Endometrial microvascular endothelial cells (primary cell): ENCODE measurements at regions not wholly inside any gene's neighbourhood (a gene's known extent, or its start where the extent isn't known, plus 50 kb on each side); places are given as distances from the start of the nearest gene placed in this dataset.
"Not testable (repeated sequence)": the region's sequence is repeated elsewhere in the genome, so short reads cannot be mapped to it uniquely, and the experiment has no call there.

Experiments used
- in situ Hi-C: cut with HindIII; loops from 2 replicates; pipeline ENCODE4 v1.10.0; 2017; ENCODE audit warnings: low sequenced_read_pairs, low pct_unique_long_range_greater_than_20kb; ENCODE audit errors: inconsistent ontology term

DNA sequence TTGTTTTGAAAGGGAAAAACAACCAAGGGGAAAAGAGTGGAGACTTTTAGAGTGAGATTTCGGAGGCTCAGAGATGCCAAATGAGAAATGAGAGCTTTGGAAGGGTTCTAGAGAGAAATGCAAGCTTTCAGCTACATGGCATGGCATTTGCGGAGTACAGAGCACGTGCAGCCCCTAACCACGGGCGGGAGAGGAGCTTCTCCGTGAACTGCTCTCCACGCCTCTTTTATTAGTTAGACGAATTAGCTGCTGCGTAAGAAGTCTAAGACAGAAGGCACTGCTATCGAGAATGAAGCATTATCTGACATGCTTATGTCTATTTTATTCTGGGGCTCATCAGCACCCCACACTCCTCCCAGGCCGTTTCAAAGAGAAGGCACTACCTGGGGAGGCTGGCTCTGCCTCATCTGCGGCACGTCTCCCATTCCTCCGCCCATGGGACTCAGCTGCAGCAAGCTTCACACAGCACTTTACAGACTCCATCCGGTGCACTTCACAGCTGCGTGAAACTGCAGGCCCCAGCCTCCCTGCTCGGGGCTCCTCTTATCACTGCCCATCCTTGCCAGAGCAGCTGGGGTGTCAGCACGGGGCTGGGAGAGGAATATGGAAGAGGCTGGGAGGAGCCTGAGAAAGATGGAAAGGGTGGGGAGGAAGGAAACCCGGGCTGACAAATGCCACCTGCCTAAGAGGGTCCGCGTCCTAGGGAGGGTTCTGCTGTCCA lies 207.3 kb upstream of the APCDD1 start:
- in situ Hi-C loops = no loop called here

DNA sequence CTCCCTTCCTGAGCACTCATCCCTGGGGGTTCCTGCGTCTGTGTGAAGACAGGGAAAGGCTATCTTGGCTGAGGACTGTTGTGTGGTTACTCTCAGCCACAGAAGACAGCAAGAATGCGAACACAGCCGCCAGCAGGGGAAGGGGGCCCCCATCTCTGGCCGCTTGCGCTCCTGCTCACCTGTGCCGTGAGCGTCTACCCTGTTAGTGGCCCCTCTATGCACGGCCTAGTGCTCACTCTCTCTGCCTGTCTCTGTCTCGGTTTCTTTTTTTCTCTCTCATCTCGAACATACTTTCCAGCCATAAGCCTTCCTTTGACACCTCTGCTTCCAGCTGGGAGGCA lies 206.7 kb upstream of the APCDD1 start:
- in situ Hi-C loops = no loop called here

DNA sequence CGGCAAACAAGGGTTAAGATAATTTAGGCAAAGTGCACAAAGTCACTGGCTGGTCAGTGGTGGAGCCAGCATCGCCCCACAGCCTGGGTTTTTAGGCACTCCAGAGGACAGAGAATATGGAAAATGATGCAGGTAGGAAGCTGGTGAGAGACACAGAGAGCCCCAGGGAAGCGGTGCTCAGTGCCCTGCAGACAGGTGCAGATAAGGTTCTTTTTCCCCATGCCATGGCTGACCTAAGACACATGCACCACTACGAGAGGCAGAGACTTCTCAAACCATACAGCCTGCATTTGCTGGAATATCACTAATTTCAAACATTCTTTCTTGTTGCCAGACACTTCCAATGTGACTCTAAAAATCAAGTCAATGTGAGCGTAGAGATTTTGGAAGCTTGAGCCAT lies 205.7 kb upstream of the APCDD1 start:
- in situ Hi-C loops = no loop called here

DNA sequence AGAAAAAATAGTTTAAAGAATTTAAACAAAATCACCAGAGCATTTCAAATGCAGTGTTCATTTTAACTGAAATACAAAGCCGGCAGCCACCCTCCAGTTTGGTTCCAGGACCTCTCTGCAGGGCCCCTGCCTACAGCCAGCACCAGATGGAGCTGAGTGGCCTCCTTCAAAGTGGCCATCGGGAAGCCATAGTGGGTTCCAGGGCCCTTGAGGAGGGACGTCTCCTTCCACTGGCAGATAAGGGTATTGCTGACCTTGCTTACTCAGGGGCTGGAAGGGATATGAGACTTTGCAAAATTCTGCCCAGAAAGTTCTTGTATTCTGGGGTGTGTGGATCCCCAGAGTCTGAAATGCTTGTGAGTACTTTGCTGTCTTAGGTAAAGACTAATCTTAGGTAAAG lies 205.2 kb upstream of the APCDD1 start:
- in situ Hi-C loops = no loop called here

DNA sequence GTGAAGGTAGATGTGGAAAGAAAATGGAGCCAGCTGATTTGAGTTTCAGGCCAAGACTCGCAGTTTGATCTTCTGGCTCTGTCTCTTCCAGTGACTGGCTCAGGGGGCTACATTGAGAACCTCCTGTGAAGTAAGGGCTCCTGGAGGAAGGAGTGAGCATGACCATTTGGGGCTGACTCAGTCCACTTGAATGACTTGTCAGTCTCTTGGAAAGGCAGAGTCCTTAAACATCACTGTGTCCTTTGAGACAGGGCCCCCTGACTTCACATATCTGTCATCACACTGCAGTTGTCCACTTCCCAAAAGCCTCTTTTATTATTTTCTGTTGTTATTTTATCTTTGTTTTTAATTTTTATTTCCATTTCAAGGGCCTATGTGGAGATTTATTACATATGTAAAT lies 204.6 kb upstream of the APCDD1 start:
- in situ Hi-C loops = no loop called here

DNA sequence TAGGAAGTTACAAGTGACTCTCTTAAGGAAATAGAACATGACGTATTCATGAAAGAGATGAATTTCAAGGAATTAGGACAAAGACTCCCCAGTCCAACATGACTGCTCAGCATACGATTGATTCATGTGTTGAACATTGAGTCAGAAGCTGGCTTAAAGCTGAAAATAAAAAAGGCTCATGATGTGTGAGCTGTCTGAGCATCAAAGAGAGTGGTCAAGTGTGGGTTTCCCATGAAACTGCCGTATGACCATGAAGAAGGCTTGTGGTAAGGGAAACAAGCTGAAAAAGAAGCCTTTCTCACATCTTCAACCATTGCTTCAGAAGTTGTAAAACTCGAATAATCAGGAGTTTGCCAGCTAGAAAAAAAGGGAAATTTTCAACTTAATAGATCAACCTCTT lies 201.9 kb upstream of the APCDD1 start:
- in situ Hi-C loops = no loop called here

DNA sequence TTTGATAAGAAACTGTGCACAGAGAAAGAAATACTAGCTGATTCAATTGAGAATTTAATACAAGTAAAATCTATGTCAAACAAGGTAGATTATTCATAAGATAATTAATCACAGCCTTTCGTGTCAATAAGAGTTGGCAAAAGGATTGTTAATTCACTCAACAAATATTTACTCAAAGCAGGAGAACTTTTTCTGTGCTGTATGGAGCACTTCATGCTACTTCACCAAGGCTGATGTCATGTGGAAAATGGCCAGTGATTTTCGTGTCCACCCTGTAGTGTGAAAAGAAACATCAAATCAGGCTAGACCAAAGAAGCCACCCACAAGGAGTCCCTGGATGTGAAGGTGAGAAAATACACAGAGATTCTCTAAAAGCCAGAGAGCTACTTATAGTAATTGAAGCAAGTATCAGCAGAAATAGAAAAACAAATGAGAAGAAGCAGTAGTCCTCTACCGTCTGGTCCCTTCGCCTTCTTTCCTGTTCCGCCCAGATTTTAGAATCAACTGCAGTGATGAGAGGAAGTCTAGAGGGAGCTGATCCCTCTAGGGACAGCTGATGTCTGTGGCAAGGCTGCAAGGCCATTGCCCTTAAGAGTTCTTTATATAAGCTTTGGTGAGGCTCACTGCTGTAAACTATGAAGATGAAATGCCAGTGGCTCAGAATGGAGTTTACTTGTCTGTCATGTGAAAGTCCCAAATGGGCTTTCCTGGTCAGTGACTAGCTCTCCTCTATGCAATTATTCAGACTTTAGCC lies 201.3 kb upstream of the APCDD1 start:
- in situ Hi-C loops = no loop called here

DNA sequence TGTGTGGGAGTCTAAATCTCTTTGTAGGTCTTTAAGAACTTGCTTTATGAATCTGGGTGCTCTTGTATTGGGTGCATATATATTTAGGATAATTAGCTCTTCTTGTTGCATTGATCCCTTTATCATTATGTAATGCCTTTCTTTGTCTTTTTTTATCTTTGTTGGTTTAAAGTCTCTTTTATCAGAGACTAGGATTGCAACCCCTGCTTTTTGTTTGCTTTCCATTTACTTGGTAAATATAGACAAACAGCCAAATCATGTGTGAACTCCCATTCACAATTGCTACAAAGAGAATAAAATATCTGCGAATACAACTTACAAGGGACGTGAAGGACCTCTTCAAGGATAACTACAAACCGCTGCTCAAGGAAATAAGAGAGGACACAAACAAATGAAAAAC lies 198.2 kb upstream of the APCDD1 start:
- in situ Hi-C loops = not testable (repeated sequence)

DNA sequence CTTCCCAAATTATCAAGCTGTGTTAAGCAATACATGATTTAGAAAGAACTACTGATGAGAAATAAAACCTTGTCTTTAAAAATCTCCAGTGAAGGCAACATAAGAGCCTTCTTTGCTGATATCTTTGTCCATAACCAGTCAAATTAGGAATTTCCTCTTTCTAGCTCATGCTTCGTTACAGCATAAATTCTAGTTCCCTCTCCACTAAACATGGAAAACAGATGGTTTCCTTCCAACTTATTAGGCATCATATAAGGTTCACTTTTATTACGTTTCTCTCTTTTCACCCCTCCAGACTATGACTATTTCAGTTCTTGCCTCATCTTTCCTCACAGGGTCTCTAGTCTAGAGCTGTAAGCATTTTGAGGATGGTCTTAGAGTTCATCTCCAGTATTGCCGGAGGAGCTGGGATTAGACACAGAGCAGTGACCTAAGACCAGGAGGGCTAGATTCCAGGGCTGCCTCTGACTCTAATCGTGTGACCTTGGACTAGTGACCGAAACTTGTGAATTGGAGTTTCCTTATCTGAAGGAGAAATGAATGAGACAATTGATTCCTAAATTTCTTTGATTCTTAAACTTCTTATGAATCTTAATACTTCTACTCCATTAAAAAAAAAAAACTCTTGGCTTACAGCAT lies 195.5 kb upstream of the APCDD1 start:
- in situ Hi-C loops = no loop called here

DNA sequence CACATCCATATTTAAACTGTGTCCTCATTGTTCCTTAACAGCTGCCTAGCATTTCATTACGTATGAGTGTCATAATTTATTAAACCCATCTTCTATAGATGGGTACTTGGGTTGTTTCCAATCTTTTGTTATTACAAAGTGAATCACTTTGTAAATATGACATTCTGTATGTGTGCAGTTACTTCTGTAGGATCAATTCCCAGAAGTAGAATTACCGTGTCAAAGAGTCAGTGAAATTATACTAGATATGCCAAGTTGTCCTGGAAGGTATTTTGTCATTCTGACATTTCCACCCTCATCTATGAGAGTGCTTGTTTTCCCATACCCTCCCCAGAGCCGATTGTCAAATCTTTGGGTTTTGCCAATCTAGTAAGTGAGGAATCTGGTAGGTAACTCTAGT lies 194.5 kb upstream of the APCDD1 start:
- in situ Hi-C loops = no loop called here

DNA sequence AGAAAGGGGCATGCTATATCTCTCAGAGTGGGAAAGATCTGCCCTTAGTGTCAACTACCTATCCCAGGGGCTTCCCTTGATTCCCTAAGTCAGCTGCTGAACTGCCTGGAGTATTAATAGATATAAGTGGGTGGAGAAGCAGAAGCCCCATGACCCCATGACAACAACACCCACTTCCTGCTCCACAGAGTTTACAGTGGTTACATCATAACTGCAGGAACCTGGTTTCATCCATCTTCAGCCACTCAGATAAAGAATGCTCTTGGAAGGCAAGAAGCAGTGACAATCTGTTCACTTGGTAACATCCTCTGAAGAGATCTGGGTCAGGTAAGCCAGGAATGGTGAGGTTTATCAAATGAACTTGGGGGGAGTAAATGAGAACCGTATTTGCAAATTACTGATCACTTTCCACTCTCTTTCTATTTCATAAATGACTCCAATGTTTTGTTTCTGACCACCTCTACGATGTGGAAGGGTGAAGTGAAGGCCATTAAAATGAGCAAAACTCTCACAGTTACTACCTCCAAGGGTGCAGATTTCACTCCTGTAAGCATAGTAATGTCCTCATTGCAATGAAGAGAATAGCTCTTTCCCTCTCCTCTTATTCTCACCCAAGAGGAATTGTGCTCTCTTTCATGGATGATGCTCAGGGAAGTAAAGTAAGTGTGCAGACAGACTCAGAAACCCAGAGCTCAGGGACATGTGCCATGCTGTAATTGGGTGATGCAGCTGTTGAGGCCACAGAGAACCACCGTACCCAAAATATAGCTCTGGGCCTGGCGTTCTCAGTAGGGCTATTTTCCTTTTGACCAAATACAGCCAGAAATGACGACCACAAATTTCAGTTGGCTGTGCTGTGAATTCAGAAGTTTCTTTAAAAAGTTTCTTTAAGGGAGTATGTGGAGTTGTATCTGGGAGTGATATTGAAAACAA lies 192.8 kb upstream of the APCDD1 start:
- in situ Hi-C loops = no loop called here

DNA sequence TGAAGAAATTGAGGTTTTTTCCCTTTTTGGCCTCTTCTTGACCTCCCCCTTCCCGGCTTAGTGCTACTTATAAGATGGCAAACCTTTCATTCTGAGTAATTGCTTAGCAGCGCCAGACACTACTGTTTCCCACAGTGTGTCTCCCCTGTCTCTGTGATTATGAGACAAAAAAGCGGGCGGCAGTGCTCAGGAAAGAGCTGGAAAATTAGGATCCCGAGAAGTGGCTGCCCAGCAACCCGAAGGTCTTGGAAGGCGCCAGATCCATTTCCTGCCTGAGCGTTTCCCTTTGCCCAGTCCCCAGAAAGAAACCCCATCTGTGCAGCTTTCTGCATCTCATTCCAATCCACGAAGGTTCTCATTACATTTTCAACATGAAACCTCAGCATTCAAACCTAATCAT lies 191.9 kb upstream of the APCDD1 start:
- in situ Hi-C loops = no loop called here

DNA sequence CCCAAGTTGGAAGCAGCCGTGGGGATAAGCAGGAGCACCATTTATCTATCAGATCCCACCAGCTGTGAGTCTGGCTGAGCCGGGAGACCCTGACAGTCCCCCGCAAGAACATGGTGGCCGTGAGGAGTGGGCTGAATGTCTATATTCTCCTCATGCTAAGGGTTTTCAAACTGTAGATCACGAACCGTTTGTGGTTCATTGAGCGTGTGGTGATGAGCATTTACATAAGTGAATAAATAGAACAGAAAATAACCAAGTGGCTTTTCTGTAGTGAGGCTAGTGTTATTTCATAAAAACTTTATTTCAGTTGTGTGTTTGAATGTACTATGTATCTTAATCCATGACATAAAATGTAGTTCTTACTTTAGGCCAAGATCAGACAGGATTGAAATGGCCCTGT lies 190.2 kb upstream of the APCDD1 start:
- in situ Hi-C loops = no loop called here

DNA sequence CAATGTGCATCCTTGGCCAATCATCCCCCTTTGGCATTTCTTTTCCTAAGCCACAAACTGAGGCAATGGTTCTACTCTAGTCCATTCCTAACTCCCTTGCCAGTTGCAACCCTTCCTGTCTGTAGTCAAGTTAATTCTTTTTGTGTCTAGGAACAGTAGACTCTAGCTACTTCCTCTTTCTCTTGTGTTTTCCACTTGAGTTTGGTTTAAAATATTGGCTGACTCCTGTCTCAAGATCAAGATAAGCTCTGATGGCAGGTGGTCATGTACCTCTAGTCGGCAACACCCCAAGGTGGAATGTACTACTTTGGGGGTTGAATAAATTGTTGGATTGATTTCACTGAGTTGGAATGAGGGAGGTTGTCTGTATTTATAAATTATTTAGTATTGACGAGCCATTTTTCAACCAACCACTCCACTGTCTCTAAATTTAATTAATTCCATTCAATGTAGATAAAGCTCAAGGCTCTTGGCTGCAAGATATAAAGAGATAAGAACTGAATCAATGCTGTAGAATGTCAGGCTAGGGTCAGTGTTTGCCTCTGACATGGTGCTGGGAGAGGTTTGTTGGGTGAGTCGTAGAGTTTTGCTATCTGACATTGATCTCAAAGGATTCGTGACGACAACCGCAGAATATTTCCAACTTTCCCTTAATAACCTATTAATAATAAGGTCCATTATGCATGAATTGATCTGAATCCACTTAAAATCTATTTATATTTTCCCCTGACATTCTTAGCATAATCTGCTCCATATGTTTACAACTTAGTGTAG lies 188.7 kb upstream of the APCDD1 start:
- in situ Hi-C loops = no loop called here

DNA sequence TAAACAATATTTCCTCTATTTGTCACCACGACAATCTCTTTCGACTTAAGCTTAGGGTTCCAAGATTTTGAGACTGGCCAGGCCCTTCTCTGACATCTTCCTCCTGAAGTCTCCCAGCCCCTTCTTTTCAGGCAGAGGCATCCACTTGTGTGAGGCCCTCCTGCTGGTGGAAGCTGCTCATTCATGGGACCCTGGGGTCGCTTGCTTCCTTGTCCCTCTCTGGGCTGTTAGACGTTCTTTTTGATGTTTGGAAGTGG lies 188.2 kb upstream of the APCDD1 start:
- in situ Hi-C loops = no loop called here

DNA sequence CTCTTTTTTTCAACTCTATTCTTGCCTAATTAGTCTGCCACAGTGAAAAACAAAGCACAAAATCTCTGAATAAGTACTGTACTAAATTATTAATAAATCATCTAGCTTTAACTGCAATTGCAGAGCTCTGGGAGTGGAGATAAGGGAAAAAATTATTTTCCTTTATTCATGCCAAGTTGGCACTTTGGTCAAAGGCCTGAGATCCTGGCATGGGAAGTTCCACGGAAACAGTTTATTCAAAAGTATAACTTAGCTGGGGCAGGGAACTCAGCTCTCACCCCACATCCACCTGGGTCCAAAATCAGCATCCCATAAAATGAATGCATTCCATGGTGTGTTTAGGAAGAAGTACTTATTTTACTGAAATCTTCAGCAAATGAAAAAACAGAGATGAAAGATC lies 185.2 kb upstream of the APCDD1 start:
- in situ Hi-C loops = no loop called here

DNA sequence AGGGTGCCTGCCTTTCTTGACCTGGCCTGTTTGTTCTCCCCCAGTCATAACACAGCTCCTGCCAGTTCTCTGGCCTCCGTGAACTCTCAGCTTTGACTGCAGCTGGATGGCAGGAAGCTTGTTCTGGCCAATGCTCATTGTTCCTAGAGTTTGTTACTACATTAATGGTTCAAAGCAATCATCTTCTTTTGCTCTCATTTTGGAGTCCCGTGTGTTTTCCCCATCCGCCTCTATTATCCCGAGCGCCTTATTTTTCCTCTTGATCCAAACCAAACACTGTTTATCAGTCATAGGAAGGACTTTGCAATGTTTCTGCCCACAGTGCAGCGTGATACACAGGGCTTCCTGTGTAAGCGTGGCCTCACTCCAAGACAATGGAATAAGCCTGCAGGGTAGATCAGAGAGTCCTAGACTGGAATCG lies 184.3 kb upstream of the APCDD1 start:
- in situ Hi-C loops = no loop called here

DNA sequence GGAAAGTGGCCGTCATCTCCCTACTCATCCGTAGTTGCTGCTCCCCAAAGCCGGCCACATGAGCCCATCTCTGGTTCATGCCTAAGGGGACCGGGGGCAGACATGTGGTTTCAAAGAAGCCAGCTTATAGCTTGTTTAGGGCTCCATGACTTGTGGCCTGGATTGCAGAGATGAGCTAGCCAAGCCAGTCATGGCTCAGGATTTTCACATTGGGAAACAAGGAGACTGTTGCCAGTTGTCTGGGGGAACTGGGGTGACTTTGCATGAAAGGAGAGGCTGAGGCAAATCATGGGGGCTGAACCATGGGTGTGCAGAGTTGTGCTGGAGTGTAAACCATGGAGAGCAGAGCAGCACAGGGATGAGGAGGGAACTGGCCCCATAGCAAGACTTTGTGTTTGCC lies 183.0 kb upstream of the APCDD1 start:
- in situ Hi-C loops = no loop called here

DNA sequence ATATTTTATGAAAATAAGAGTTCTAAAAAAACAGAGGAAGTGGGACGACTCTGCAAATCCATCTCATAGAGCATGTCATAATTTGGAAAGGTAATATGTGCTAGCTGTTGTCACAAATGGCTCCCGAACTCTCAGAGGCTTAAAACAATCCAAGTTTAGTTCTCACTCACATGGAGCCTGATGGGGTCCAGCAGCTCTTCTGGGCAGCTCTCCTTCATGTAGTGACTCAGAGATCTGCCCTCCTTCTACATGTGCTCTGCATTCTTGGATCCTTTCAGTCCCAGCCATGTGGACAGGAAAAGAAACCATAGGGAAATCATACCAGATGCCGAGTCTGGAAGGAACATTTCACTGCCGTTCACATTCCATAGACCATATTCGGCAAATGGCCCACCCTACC lies 180.1 kb upstream of the APCDD1 start:
- in situ Hi-C loops = no loop called here
